NCI-H1436 (cell line): ENCODE measurements at regions not wholly inside any gene's neighbourhood (a gene's known extent, or its start where the extent isn't known, plus 50 kb on each side); places are given as distances from the start of the nearest gene placed in this dataset.

Experiments
- DNase-seq: peaks from one replicate; lab custom pipeline; 2025; lab: John Stamatoyannopoulos, UW

GRCh38 chr2:128690869-128691268 lies 372.2 kb upstream of the HS6ST1 start:
- DNase-seq, result no peak

- no peak for DNase-seq
Observed at GRCh38 chr2:128691526-128691925, 372.9 kb upstream of the HS6ST1 start.

- DNase-seq, result no peak
Observed at GRCh38 chr2:128692895-128693742, 374.5 kb upstream of the HS6ST1 start.

- no peak for DNase-seq
Observed at GRCh38 chr2:128693743-128694029, 375.0 kb upstream of the HS6ST1 start.

- no peak for DNase-seq
Observed at GRCh38 chr2:128695646-128696220, 377.1 kb upstream of the HS6ST1 start.

- DNase-seq, result no peak
Observed at GRCh38 chr2:128696421-128696820, 377.8 kb upstream of the HS6ST1 start.

- no peak for DNase-seq
Observed at GRCh38 chr2:128701418-128701817, 382.8 kb upstream of the HS6ST1 start.

GRCh38 chr2:128702616-128703015 lies 383.9 kb upstream of the HS6ST1 start:
- no peak for DNase-seq

- no peak for DNase-seq
Observed at GRCh38 chr2:128708106-128708816, 389.6 kb upstream of the HS6ST1 start.

GRCh38 chr2:128710242-128710641 lies 391.6 kb upstream of the HS6ST1 start:
- no peak for DNase-seq

- no peak for DNase-seq
Observed at GRCh38 chr2:128710729-128711128, 392.1 kb upstream of the HS6ST1 start.

- no peak for DNase-seq
Observed at GRCh38 chr2:128714285-128714684, 395.6 kb upstream of the HS6ST1 start.

GRCh38 chr2:128714851-128715312 lies 396.2 kb upstream of the HS6ST1 start:
- DNase-seq, result no peak

GRCh38 chr2:128715360-128715759 lies 396.7 kb upstream of the HS6ST1 start:
- no peak for DNase-seq

- DNase-seq, result no peak
Observed at GRCh38 chr2:128716299-128716721, 397.6 kb upstream of the HS6ST1 start.

- DNase-seq, result no peak
Observed at GRCh38 chr2:128717758-128718710, 399.4 kb upstream of the HS6ST1 start.

GRCh38 chr2:128720080-128721022 lies 401.7 kb upstream of the HS6ST1 start:
- DNase-seq, result no peak

- DNase-seq, result no peak
Observed at GRCh38 chr2:128721096-128721495, 402.4 kb upstream of the HS6ST1 start.

- no peak for DNase-seq
Observed at GRCh38 chr2:128722489-128722888, 403.8 kb upstream of the HS6ST1 start.

GRCh38 chr2:128724547-128724946 lies 405.9 kb upstream of the HS6ST1 start:
- no peak for DNase-seq

GRCh38 chr2:128724972-128725371 lies 406.3 kb upstream of the HS6ST1 start:
- DNase-seq, result no peak
